HG02623 (cell line): ENCODE measurements at regions not wholly inside any gene's neighbourhood (a gene's known extent, or its start where the extent isn't known, plus 50 kb on each side); places are given as distances from the start of the nearest gene placed in this dataset.
"Not testable (repeated sequence)": the region's sequence is repeated elsewhere in the genome, so short reads cannot be mapped to it uniquely, and the experiment has no call there.

Experiments
- ATAC-seq: cut with Tn5 transposase; IDR thresholded peaks from one replicate; pipeline ENCODE4 v1.9.1; 2021; ENCODE audit warnings: moderate library complexity; ENCODE audit not compliant: unreplicated experiment

DNA sequence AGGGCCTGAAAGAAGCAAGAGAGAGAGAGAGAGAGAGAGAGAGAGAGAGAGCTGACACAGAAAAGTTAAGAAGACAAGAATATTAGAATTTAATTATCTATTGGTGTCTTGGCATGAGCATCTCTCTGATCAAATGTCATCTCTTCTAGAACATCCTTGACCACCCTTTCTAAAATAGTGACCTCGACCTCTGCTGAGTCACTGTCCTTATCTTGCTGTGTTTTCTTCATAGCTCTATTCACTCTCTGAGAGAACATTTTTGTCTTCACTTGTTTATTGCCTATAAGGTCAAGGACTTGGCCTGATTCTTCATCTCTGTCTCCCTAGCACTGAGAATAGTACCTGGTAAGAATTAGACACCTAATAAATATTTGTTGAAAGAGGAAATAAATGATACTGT is 383.8 kb upstream of the RPS23 start:
- ATAC-seq: no peak

DNA sequence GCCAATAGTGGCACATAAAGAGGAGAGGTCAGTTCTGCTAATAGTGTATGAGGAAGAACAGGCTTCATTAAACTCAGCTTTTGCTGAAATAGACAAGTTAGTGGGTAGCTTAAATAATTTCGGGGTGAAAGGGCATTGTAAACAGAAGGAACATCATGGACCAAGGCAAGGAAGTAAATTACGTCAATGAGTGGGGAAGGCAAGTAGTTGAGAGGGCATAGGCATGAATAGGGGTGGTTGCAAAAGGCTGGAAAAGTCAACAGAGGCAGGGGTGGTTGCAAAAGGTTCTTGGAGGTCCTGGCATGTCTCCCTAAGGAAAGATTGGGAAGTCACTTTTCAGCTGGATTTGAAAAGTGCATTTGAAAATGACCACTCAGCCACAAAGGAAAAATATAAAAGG is 383.3 kb upstream of the RPS23 start:
- no peak for ATAC-seq

DNA sequence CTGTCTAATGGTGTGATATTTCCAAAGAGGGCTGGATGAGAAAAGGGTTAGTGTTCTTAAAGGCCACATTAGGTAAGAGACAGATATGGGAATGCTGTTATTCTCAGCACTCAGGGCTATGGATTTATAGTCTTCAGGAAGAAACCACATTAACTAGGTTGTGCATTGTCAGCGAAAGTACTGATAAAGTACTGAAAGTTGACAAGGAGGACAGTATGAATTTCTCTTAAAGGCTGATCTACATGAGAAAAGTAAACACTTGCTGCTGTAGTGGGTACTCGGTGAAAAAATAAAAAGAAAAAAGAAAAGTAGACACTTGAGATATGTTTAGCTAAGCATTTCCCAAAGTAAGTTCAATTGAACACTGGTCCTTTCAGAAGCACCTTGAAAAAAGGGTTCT is 381.0 kb upstream of the RPS23 start:
- no peak for ATAC-seq

DNA sequence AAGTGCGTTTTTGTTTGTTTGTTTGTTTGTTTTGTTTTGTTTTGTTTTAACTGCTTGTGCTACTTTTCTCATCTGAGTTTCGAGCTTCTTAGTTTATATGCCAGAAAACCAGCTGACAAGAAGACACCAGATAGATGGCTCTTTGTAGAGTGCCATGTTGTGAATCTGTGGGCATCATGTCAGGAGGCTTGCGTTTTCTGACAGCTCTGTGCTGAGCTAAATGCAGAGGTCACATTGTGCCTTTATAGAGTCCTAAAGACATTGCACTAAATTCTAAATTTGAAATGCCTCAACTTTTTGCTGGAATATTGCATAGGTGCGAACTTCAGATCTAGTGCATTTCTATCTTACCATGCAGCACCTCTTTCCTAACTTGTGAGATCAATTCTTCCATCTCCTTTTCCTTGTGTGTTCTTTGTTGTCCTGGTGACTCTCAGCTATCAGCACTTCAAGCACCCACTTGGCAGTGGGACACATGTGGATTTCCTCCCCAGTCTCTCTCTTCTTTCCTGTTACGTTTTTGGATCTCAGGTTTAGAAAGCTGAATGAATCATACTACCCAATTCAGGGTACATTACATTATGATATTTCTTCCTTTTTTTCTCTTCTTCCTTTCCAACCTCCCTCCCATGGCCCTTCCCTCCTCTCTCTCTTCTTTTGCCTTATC is 379.0 kb upstream of the RPS23 start:
- ATAC-seq: no peak

DNA sequence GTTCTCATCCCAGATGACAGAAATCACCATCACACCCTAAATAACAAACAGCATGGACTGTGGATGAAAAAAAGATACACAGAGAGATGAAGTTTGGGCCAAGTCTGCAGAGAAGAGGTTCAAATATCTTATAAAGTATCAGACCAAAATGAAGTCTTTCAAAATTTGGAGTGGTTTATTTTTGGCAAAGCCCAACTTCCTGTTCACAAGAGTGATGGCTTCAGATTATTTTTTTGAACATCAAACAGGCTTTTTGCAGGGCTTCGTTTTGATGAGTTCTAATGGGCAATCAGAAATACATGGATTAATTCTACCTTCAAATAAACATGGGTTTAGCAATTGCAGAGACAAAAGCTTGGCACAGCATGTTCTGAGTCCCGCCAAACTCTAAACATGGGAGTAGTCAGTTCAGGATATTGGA is 378.2 kb upstream of the RPS23 start:
- ATAC-seq: no peak

DNA sequence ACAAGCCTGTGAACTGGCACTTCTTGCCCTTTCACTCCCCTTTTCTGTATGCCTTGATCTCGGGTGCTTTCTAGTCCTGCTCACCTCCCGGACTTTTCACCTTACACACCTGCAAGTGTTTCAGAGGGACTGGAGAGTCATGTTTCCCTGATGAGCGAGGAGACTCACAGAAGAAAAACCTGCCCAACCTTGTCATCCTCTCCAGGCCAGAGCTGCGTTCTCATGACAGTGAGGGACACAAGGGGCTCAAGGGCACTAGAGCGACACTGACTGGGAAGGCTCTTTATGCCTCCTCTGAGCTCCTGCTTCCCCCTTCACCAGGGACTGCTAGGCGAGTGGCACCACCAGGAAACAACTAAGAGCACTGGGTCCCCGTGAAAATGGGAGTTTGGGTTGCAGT is 376.9 kb upstream of the RPS23 start:
- ATAC-seq: no peak

DNA sequence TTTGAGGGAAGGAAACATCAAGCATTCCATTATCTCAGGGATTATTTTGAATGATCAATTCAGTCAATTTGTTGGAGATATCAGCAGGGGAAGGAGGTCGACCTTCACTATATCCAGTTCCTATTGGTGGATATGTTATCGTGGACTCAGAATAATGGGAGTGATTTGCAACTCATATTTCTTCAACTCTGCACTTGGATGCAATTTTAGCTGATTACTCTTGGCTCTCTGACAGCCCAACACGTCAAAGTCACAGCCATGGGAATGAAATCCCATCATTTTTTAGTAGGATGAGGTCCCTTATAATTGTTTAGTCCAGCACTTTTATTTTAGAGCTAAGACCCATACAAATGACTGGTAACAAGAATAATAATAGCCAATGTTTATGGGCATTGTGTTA is 371.8 kb upstream of the RPS23 start:
- ATAC-seq: no peak

DNA sequence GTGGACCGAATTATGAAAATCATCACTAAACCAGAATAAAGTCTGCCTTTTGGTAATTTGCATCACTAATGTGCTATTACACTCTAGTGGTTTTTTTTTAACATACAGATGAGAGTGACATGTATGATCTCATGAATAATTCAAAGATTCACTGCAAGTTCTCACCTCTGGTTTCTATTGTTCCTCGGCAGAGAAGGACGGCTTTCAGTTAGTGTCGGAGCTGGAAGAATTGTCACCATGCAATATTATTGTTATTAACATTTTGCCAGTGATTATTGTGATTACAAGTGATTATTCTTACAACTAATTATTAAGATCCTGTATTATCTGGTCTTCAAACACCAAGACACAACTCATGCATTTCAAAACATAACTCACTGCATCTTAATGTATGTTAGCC is 366.6 kb upstream of the RPS23 start:
- ATAC-seq: no peak

DNA sequence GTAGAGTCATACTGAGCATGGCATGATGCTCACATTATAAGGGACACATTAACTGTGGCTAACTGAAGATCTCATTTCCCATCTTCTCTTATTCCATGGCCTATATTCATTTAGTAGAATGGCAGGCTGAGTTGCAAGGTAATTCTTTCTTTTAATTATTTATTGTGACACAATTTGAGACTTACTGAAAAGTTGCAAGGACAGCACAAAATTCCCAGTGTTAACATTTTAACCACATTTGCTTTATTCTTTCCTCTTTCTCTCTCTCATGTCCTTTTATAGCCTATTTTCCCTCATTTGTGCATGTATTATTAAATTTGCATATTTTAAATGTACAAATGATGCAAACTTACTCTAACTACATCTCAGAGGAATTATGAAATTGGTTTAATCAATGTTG is 366.1 kb upstream of the RPS23 start:
- no peak for ATAC-seq

DNA sequence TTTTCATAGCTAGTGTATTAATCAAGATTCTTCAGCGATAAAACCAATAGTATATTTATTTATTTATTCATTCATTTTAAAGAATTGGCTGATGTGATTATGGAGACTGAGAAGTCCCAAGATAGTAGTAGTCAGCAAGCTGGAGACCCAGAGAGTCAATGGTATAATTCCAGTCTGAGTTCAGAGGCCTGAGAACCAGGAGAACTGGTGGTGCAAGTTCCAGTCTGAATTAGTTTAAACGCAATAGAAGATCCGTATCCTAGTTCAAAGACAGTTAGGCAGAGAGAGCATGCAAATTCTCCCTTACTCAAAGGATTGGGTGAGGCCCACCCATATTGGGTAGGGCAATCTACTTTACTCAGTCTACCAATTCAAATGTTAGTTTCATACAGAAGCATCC is 364.2 kb upstream of the RPS23 start:
- ATAC-seq: no peak

DNA sequence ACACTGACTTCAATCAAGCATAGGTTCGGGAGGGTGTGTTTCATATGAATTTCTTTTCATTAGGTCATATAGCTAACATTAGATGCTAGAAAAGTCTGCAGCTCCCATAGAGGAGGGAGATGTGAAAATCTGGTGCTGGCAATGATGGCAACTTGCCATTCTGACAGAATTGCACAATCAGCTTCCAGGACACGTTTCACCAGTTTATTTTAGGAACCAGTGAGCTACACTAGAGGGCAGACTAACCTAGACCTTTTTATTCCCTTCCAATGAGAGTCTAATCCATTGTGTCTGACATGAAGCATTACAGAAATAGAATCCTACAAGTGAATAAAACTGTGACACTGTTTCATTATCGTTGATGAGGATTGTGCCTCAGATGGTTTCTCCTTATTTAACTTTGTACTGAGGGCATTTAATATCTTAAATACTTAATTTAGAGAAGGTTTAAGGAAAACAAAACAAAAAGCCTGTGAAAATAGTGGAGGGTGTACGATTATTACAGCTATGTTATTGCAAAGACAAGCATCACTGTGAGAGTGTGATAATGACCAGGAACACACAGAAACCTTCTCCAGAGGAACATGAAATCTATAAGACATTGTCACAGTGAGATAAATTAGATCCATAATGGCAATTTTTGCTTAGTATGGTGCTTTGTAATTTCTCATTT is 363.3 kb upstream of the RPS23 start:
- peak; percentile 74 for ATAC-seq

DNA sequence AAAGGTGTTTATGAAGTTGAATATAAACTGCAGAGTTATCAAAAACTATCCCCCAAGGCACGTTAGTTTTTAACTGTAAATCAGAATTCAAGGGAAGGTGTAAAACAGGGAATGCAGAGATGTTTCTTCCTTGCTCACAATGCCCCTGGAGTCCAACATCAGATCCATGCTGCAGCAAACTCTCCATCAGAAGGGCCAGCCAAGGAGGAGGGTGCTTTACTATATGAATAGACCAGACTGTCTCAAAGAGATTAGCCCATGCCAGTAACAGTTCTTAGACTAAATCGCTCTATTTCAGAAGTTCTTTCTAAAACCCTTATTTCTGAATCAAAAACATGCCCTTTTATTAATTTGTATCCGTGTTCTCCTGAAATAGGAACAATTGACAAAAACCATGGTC is 362.8 kb upstream of the RPS23 start:
- ATAC-seq: no peak

DNA sequence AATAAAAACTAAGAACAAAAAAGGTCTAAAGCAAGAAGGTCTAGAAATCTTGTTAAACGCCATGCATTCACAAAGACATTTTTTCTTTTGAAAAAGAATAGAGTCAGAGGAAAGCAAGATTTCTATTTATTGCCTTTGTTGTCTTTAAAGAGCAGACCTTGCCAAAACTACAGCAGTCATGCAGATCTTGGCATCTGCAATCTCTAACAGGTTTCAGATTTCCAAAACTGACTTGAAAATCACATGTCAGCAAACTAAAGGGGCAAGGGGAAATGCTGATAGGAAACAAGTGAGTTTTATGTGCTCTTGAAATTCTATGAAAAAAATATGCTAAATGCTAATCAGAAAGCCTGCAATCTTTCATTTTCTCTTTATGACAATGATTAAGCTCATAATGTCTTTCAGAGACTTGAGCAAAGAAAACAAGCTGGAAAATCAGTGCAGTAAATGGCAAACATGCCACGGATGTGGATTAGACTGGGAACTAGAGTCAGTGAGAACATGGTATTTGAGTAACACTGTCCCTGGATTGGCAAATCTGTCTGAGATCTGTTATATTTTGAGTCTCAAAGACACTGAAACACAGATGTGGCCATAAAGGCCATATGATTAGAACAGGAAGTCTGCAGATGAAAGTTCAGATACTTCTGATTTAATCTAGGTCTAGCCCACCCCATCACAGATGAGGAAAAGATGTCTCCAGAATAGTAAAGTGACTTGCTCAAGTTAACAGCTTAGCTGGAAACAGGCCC is 361.4 kb upstream of the RPS23 start:
- no peak for ATAC-seq

DNA sequence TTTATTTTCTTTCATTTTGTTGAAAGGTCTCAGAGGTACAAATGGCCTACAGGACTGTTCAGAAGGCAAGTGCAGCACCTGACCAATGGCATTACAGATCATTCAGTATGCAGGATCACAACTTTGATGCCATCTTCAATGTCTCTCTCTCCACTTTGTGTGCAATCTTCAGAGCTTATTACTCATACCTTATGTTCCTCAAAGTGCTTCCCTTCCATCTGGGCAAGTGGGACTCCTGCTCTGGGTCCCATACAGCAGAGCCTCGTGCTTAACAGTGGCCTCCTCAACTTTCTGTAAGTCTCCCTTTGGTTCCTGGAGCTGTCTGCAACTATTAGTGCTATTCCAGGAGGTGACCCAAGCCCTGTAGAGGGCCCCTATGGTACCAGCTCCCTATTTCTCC is 358.4 kb upstream of the RPS23 start:
- ATAC-seq: no peak

DNA sequence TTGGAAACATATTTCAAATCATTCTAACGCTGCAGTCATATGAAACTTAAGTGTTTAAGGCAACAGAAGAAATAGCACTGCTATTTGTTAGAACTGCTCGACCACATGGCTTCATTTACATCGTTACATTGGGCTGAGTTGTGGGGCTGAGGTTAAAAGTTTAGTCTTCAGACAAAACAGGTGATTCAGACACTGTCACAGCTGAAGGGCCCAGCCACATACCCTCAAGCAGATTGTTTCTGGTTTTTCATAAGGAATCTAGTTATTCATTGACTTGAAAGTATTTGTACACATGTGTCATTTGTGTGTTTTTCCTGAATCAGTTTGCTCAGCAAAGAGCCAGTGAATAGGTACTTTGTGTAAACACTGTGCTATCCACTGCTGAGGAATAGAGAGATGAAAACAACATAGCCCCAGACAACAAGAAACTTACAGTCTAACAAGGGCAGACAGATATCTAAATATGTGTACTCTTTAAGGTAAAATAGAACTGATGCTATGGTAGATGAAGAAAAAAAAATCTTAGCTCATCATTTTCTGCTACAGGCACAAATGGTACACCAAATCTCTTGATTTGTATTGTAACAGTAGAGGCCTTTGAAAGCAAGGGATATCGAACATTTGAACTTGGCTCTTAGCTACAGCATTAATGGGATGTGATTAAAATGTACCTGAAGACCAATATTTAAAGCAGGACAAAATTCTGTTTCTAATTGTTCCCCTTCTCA is 357.6 kb upstream of the RPS23 start:
- peak; percentile 68 for ATAC-seq

DNA sequence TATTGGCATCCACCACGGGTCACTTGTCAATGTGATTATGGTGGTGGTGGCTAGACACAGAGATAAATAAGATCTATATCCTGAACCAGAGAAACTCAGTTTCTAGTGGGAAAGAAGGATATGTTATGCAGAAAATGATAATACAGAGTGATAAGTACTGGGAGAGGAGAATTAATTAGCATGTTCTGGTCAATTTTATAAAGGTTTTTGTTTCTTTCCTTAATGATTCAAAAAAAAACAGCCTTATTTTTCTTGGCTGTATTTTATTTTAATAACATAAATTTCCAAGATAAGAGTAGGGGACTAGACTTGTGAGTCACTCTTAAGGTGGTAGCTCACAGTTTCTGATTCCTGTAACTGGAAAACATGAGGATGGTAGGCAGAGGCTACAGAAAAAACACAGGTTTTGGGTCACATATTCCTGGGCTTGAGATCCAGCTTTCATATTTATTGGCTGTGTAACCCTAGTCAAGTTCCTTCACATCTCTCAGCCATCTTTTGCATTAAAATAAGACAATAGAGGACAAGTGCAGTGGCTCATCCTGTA is 350.3 kb upstream of the RPS23 start:
- ATAC-seq: no peak

DNA sequence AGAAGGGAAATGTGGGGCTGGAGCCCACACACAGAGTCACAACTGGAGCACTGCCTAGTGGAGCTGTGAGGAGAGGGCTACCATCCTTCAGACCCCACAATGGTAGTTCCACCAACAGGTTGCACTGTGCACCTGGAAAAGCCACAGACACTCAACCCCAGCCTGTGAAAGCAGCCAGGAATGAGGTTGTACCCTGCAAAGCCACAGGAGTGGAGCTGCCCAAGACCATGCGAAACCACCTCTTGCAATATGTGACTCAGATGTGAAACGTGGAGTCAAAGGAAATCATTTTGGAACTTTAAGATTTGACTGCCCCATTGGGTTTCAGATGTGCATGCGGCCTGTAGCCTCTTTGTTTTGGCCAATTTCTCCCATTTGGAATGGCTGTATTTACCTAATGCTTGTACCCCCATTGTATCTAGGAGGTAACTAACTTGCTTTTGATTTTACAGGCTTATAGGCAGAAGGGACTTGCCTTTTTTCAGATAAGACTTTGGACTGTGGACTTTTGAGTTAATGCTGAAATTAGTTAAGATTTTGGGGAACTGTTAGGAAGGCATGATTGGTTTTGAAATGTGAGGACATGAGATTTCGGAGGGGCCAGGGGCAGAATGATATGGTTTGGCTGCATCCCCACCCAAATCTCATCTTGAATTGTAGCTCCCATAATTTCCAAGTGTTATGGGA is 348.9 kb upstream of the RPS23 start:
- ATAC-seq: not testable (repeated sequence)

DNA sequence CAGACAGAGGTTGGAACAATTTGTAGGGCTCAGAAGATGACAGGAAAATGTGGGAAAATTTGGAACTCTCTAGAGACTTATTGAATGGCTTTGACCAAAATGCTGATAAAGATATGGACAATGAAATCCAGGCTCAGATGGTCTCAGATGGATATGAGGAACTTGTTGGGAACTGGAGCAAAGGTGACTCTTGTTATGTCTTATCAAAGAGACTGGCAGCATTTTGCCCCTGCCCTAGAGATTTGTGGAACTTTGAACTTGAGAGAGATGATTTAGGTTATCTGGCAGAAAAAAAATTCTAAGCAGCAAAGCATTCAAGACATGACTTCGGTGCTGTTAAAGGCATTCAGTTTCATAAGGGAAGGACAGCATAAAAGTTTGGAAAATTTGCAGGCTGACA is 347.9 kb upstream of the RPS23 start:
- not testable (repeated sequence) for ATAC-seq

DNA sequence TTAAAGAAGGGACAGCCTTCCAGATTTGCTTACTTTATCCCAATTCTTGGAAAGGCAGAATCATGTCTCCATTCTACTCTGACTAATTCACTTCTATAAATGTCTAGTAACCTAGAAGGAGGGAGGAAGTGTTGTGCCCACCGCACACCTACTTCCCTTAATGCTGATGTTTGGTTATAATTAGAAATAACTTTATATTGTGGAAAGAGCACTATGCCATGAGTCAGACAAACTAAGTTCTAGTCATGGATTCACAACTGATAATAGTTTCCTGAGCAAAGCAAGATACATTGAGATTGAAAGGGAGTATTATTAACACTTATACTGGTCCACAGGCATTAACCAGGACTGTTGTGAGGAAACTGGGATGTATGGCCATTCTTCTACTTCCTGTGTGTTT is 345.9 kb upstream of the RPS23 start:
- ATAC-seq: no peak

DNA sequence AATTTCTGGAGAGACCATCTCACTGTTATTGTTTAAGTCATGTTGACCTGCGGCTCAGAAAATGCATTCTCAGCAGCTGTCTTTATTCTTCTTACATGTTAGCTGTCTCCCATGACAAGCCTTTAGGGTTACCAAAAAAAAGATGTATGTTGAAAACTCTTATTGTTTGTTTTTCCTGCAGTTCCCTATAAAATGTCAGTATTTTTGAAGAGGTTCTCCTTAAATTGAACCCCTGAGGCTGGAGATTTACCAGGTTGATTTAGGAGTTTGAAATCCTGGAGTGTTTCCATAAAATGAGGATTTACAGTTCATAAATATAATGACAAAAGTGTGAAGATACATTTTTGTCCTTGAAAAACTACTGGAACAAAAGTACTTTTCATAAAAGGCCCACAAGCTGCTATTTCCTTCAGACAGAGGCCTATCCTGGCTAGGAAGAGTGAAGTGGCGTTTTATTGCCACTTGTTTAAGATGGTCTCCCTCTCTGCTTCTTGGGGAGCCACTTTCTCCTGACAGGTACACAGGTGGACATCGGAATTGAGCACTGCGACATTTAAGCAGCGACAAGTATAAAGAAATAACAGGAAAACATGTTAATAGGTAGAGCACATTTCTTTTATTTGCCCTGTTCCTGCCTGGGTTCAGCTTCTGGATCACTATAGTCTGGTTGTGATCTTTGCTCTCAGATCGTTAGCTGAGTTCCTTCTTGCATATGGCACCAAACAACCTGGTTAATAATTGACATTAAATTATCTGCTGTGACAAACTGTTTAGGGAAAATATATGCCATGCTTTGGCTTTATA is 344.8 kb upstream of the RPS23 start:
- ATAC-seq: no peak
